Lung (tissue), 11 donors: ENCODE measurements at regions not wholly inside any gene's neighbourhood (a gene's known extent, or its start where the extent isn't known, plus 50 kb on each side); places are given as distances from the start of the nearest gene placed in this dataset.

Experiments used
- ATAC-seq: fragments of 200-7000 bp; cut with Tn5 transposase; one replicate; pipeline ENCODE4 v1.9.1; 2020; ENCODE audit warnings: moderate number of reproducible peaks; ENCODE audit not compliant: insufficient read depth, low FRiP score
- DNase-seq, 3 donors: peaks; one replicate each; pipeline ENCODE4 v3.0.0-alpha.2; 2013 to 2017
- H3K27ac ChIP-seq, 2 donors: one replicate each; pipeline ENCODE4 v1.5.1; 2013; ENCODE audit warnings: mild to moderate bottlenecking in 2 of 2, moderate library complexity in 2 of 2, control low read depth in 1 of 2, inconsistent platforms in 1 of 2, low read depth in 1 of 2, low read length in 1 of 2
- H3K27me3 ChIP-seq, 3 donors: one replicate each; pipeline ENCODE4 v1.5.1; 2013; ENCODE audit warnings: low read length in 2 of 3; ENCODE audit not compliant: control insufficient read depth in 3 of 3, insufficient read depth in 3 of 3
- H3K36me3 ChIP-seq, 4 donors: one replicate each; pipeline ENCODE4 v1.5.1; 2013; ENCODE audit warnings: low read length in 4 of 4, mild to moderate bottlenecking in 1 of 4, moderate library complexity in 1 of 4; ENCODE audit not compliant: control insufficient read depth in 4 of 4, insufficient read depth in 4 of 4
- H3K4me1 ChIP-seq, 5 donors: one replicate each; pipeline ENCODE4 v1.5.1; 2013; ENCODE audit warnings: low read length in 5 of 5, mild to moderate bottlenecking in 2 of 5, moderate library complexity in 1 of 5; ENCODE audit not compliant: control insufficient read depth in 5 of 5, insufficient read depth in 5 of 5
- H3K4me3 ChIP-seq: one replicate; pipeline ENCODE4 v1.5.1; 2013; ENCODE audit warnings: mild to moderate bottlenecking, control low read depth, moderate library complexity
- H3K9ac ChIP-seq, 2 donors: one replicate each; pipeline ENCODE4 v1.5.1; 2013; ENCODE audit warnings: low read length in 2 of 2, control low read depth in 1 of 2; ENCODE audit not compliant: insufficient read depth in 1 of 2
- H3K9me3 ChIP-seq, 4 donors: one replicate each; pipeline ENCODE4 v1.5.1; 2013; ENCODE audit warnings: low read length in 3 of 4, mild to moderate bottlenecking in 1 of 4, moderate library complexity in 1 of 4; ENCODE audit not compliant: control insufficient read depth in 4 of 4, insufficient read depth in 3 of 4
- WGBS, 2 donors: extraction: QIAGEN DNeasy Blood & Tissue Kit; methylation state at CpG; one replicate each; pipeline ENCODE4 v1.1.7; 2013; 5-methylcytosine and 5-hydroxymethylcytosine counted together
- TF ChIP-seq, protein P1 (sequence below): IDR thresholded peaks from 2 replicates; pipeline ENCODE4 v1.5.1; 2012; ENCODE audit warnings: mild to moderate bottlenecking; ENCODE audit errors: control extremely low read depth, extremely low read depth
- donor health status: control.
- donor health status: control.
- donor health status: Bipolar disorder and iron deficiency.
- donor health status: healthy.
- donor health status: DM: yes; HTN: yes; CAD: no.

DNA sequence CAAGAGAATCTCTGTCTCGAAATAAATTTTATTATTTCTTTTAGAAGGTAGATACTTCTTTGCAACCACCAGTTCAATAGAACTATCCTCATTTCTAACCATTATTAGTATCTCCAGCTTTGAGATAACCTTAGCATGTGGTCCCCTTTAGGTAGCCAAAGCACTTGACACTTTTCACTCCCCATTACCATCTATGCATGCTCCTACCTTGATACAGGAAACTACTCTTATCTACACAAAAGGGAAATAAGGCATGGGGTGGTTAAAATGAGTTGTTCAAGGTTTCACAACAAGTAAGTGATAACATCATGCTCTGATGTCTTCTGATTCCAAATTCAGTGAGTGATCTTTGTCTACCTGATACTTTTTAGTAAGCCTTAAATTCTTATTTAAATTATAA, 308.2 kb upstream of the CHORDC1 start:
- H3K27me3 ChIP-seq, result no peaks in the 10 kb centered on the region
- no peak overlapping the region for H3K4me3 ChIP-seq
- ATAC-seq (no peak), DNase-seq (no peak)
- 86 to 91% methylated on average over 1 of the region's 1 CpG for WGBS, 2 donors
- H3K9ac ChIP-seq, result no peak overlapping the region
- H3K27ac ChIP-seq, result no peak overlapping the region
- no peaks in the 10 kb centered on the region for H3K4me1 ChIP-seq
- no peaks in the 10 kb centered on the region for H3K36me3 ChIP-seq
- no peaks in the 10 kb centered on the region for H3K9me3 ChIP-seq
- TF ChIP-seq, protein P1, sequence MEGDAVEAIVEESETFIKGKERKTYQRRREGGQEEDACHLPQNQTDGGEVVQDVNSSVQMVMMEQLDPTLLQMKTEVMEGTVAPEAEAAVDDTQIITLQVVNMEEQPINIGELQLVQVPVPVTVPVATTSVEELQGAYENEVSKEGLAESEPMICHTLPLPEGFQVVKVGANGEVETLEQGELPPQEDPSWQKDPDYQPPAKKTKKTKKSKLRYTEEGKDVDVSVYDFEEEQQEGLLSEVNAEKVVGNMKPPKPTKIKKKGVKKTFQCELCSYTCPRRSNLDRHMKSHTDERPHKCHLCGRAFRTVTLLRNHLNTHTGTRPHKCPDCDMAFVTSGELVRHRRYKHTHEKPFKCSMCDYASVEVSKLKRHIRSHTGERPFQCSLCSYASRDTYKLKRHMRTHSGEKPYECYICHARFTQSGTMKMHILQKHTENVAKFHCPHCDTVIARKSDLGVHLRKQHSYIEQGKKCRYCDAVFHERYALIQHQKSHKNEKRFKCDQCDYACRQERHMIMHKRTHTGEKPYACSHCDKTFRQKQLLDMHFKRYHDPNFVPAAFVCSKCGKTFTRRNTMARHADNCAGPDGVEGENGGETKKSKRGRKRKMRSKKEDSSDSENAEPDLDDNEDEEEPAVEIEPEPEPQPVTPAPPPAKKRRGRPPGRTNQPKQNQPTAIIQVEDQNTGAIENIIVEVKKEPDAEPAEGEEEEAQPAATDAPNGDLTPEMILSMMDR, result no peak

DNA sequence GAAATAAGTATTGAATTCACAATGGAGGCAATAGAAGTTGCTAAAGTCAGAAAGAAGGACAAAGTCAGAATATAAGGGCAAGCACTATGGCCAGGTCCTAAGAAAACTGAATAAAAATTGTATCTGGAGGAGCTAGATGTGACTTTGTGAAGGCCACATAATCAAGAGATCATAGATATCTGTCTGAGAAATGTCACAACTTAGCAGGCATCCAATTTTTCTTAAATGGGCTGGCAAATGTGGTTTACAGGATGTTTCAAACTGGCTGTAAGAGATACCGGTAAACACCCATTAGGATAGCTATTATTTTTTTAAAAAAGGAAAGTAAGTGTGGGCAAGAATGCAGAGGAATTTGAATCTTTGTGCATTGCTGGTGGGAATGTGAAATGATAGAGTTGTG, 303.1 kb upstream of the CHORDC1 start:
- 72 to 79% methylated on average over 1 of the region's 1 CpG for WGBS, 2 donors

DNA sequence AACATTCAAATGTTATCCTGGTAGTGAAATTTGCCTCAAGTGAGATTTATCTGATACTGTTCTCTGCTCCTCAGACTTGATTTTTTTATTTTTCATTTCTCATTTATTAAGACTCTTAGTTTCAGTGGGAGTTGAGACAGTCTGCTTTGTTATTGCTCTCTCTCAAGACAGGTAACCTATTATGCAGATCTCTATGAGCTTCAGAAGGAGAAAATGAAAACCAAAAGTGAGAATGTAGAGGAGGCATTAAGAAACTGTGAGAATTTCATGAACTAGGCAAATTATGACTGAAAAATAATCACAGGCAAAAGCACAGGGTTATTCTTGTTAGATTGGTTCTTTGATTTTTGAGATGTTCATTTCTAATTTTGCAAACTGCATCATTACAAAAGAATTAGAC, 290.0 kb upstream of the CHORDC1 start:
- Histone ChIP-seq H3K27ac (no peak overlapping the region), H3K9ac (no peak overlapping the region), H3K36me3 (no peaks in the 10 kb centered on the region), H3K9me3 (no peaks in the 10 kb centered on the region), H3K27me3 (no peaks in the 10 kb centered on the region), H3K4me1 (no peaks in the 10 kb centered on the region), H3K4me3 (no peak overlapping the region)
- TF ChIP-seq, protein P1, result no peak
- DNase-seq, result no peak
- no peak for ATAC-seq

More for the DNA sequence above, 303.1 kb upstream of the CHORDC1 start:
- Histone ChIP-seq H3K4me3 (no peak overlapping the region), H3K4me1 (no peaks in the 10 kb centered on the region), H3K27ac (no peak overlapping the region), H3K36me3 (no peaks in the 10 kb centered on the region), H3K9me3 (no peaks in the 10 kb centered on the region), H3K9ac (no peak overlapping the region), H3K27me3 (no peaks in the 10 kb centered on the region)
- ATAC-seq (no peak), DNase-seq (no peak)
- TF ChIP-seq, protein P1, result no peak

DNA sequence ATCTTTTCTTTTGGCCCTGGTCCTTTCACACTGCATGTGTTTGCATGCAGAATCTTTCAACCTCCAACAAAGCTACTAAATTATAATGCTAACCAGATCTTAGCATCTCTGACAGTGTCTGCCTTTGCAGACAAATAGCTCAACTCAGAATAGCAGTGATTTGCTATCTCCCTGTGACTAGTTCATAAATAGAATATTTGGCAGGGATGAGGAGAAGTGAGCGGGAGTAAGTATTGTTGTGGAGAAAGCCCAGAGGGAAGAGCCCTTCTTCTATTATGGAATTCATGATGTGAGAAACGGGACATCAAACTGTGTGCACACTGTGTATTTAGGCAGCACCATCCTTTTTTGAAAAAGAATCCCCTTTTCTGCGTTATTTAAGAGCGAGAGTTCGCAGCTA, 288.0 kb upstream of the CHORDC1 start:
- 92 to 94% methylated on average over 5 of the region's 5 CpGs for WGBS, 2 donors
- H3K4me3 ChIP-seq, result no peak overlapping the region
- TF ChIP-seq, protein P1, result no peak
- no peaks in the 10 kb centered on the region for H3K9me3 ChIP-seq
- ATAC-seq, result no peak
- no peak for DNase-seq
- H3K36me3 ChIP-seq, result no peaks in the 10 kb centered on the region
- no peak overlapping the region for H3K27ac ChIP-seq
- no peaks in the 10 kb centered on the region for H3K4me1 ChIP-seq
- no peak overlapping the region for H3K9ac ChIP-seq
- H3K27me3 ChIP-seq, result no peaks in the 10 kb centered on the region
